HCT116 (cell line): ENCODE measurements at regions not wholly inside any gene's neighbourhood (a gene's known extent, or its start where the extent isn't known, plus 50 kb on each side); places are given as distances from the start of the nearest gene placed in this dataset.

Experiments
- ATAC-seq: fragments of 200-7000 bp; cut with Tn5 transposase; 2 replicates; pipeline ENCODE4 v1.9.1; 2020; ENCODE audit warnings: mild to moderate bottlenecking, moderate library complexity
- BruUV-seq: library from RNA; stranded (reverse); fragments of 400-500 nt; replicated peaks from 2 replicates; lab custom pipeline; 2021; lab: Mats Ljungman, UMichigan
- CTCF ChIA-PET: fragments of 300-600 bp; sonication (Branson Sonifier 250); formaldehyde crosslinking; loops from one replicate; lab custom pipeline; 2021; ENCODE audit warnings: antibody characterized with exemption; lab: Charles Lee
- POLR2A ChIA-PET: fragments of 300-600, 350-600 bp; sonication (Branson Sonifier 250); formaldehyde crosslinking; loops from one replicate; lab custom pipeline; 2021; ENCODE audit warnings: antibody characterized with exemption; lab: Charles Lee
- RAD21 ChIA-PET, 2 experiments: fragments of 300-600 bp; sonication (Branson Sonifier 250); formaldehyde crosslinking; loops; one replicate each; lab custom pipeline; 2023; ENCODE audit warnings: low total read pairs in 2 of 2; ENCODE audit not compliant: uncharacterized antibody in 2 of 2, unreplicated experiment in 2 of 2, low non-redundant PET in 1 of 2; lab: Charles Lee
- DNase-seq: peaks from one replicate; pipeline ENCODE4 v3.0.0-alpha.2; 2010; ENCODE audit warnings: low read depth, low spot score
- H2AFZ ChIP-seq: fragments of 200-600 bp; shearing (Covaris generic), sonication (generic); 2 replicates; pipeline ENCODE4 v1.6.1; 2017; ENCODE audit warnings: low read depth, mixed run types, mixed read lengths, antibody characterized with exemption, low read length; ENCODE audit not compliant: poor library complexity, severe bottlenecking
- H3K27ac ChIP-seq: 2 replicates; pipeline ENCODE4 v1.5.1; 2012; ENCODE audit warnings: low read depth, low read length
- H3K27me3 ChIP-seq: fragments of 200-600 bp; sonication (generic); 2 replicates; pipeline ENCODE4 v1.6.1; 2016; ENCODE audit warnings: mixed run types, low read length, mixed read lengths; ENCODE audit not compliant: insufficient read depth
- H3K36me3 ChIP-seq, 2 experiments: fragments of 200-500 bp in 1 of 2; fragments of 200-600 bp in 1 of 2; sonication (Bioruptor generic) in 1 of 2; sonication (generic) in 1 of 2; 2 replicates each; pipeline versions ENCODE4 v1.5.1 to v1.6.1; 2014 to 2016; ENCODE audit warnings: low read length in 2 of 2, inconsistent platforms in 1 of 2, mixed read lengths in 1 of 2, mixed run types in 1 of 2; ENCODE audit not compliant: insufficient read depth in 2 of 2, control insufficient read depth in 1 of 2
- H3K4me1 ChIP-seq, 2 experiments: fragments of 200-600 bp in 1 of 2; sonication (generic) in 1 of 2; 2 replicates each; pipeline versions ENCODE4 v1.5.1 to v1.6.1; 2012 to 2017; ENCODE audit warnings: low read length in 2 of 2, inconsistent platforms in 1 of 2, mild to moderate bottlenecking in 1 of 2, mixed read lengths in 1 of 2, mixed run types in 1 of 2, moderate library complexity in 1 of 2; ENCODE audit not compliant: insufficient read depth in 2 of 2, control insufficient read depth in 1 of 2
- H3K4me2 ChIP-seq: fragments of 200-600 bp; sonication (generic); 2 replicates; pipeline ENCODE4 v1.6.1; 2017; ENCODE audit warnings: mixed run types, low read length, mixed read lengths
- H3K4me3 ChIP-seq, 2 experiments: fragments of 200-600 bp in 1 of 2; sonication (generic) in 1 of 2; replicated peaks in 1 of 2; 2 replicates each; pipeline ENCODE4 v1.5.1; 2011 to 2016; ENCODE audit warnings: low read length in 2 of 2, control low read depth in 1 of 2, low read depth in 1 of 2, mild to moderate bottlenecking in 1 of 2, mixed read lengths in 1 of 2, mixed run types in 1 of 2
- H3K79me2 ChIP-seq: fragments of 200-600 bp; sonication (generic); 2 replicates; pipeline ENCODE4 v1.6.1; 2017; ENCODE audit warnings: mild to moderate bottlenecking, mixed run types, low read length, moderate library complexity, mixed read lengths; ENCODE audit not compliant: insufficient read depth
- H3K9ac ChIP-seq: fragments of 200-600 bp; sonication (generic); 2 replicates; pipeline ENCODE4 v1.6.1; 2016; ENCODE audit warnings: low read length, mixed read lengths
- H3K9me2 ChIP-seq: fragments of 200-600 bp; sonication (generic), shearing (Covaris generic); 2 replicates; pipeline ENCODE4 v1.6.1; 2017; ENCODE audit warnings: mixed run types, mild to moderate bottlenecking, moderate library complexity; ENCODE audit not compliant: insufficient read depth
- H3K9me3 ChIP-seq, 2 experiments: fragments of 200-500 bp in 1 of 2; fragments of 200-600 bp in 1 of 2; sonication (Bioruptor generic) in 1 of 2; sonication (generic) in 1 of 2; 2 replicates each; pipeline ENCODE4 v1.6.1; 2014 to 2017; ENCODE audit warnings: low read length in 2 of 2, mixed read lengths in 2 of 2, inconsistent platforms in 1 of 2, low read depth in 1 of 2, mild to moderate bottlenecking in 1 of 2, mixed run types in 1 of 2, moderate library complexity in 1 of 2; ENCODE audit not compliant: control insufficient read depth in 1 of 2, insufficient read depth in 1 of 2
- H4K20me1 ChIP-seq: fragments of 200-600 bp; sonication (generic), shearing (Covaris generic); 2 replicates; pipeline ENCODE4 v1.6.1; 2017; ENCODE audit warnings: mixed run types, mild to moderate bottlenecking, moderate library complexity; ENCODE audit not compliant: insufficient read depth
- ATF3 ChIP-seq: IDR thresholded peaks from 2 replicates; pipeline ENCODE4 v1.6.1; 2012
- EZH2phosphoT487 ChIP-seq: fragments of 200-600 bp; IDR thresholded peaks from 2 replicates; pipeline ENCODE4 v1.6.1; 2018; ENCODE audit warnings: antibody characterized with exemption, borderline replicate concordance
- FOSL1 ChIP-seq: IDR thresholded peaks from 2 replicates; pipeline ENCODE4 v1.6.1; 2012; ENCODE audit warnings: low read depth
- REST ChIP-seq: IDR thresholded peaks from 2 replicates; pipeline ENCODE4 v1.6.1; 2012; ENCODE audit warnings: low read depth
- SIN3A ChIP-seq: IDR thresholded peaks from 2 replicates; pipeline ENCODE4 v1.6.1; 2012; ENCODE audit warnings: low read depth
- SP1 ChIP-seq: IDR thresholded peaks from 2 replicates; pipeline ENCODE4 v1.6.1; 2012; ENCODE audit warnings: low read depth
- YY1 ChIP-seq: IDR thresholded peaks from 2 replicates; pipeline ENCODE4 v1.6.1; 2011; ENCODE audit warnings: low read length, low read depth, moderate library complexity, mild to moderate bottlenecking; ENCODE audit not compliant: insufficient replicate concordance; ENCODE audit errors: extremely low read depth
- intact Hi-C: fragments of 100-400 bp; cut with micrococcal nuclease; formaldehyde crosslinking; loops from 2 replicates; pipeline ENCODE4 v1.10.0; 2022
- TF ChIP-seq, protein P1 (sequence below): IDR thresholded peaks from 2 replicates; pipeline ENCODE4 v1.6.1; 2011; ENCODE audit warnings: mild to moderate bottlenecking, low read length, moderate library complexity; ENCODE audit not compliant: insufficient replicate concordance; ENCODE audit errors: extremely low read depth
- TF ChIP-seq, protein P2 (sequence below), 3 experiments: fragments of 200-600 bp in 1 of 3; sonication (generic) in 1 of 3; IDR thresholded peaks in 2 of 3; conservative IDR thresholded peaks in 1 of 3; 2 replicates each; pipeline ENCODE4 v1.5.1; 2012 to 2017; ENCODE audit warnings: low read depth in 2 of 3, low read length in 2 of 3, antibody characterized with exemption in 1 of 3, borderline replicate concordance in 1 of 3, control low read depth in 1 of 3, mild to moderate bottlenecking in 1 of 3, mixed read lengths in 1 of 3, mixed run types in 1 of 3, moderate library complexity in 1 of 3; ENCODE audit not compliant: insufficient read depth in 1 of 3

DNA sequence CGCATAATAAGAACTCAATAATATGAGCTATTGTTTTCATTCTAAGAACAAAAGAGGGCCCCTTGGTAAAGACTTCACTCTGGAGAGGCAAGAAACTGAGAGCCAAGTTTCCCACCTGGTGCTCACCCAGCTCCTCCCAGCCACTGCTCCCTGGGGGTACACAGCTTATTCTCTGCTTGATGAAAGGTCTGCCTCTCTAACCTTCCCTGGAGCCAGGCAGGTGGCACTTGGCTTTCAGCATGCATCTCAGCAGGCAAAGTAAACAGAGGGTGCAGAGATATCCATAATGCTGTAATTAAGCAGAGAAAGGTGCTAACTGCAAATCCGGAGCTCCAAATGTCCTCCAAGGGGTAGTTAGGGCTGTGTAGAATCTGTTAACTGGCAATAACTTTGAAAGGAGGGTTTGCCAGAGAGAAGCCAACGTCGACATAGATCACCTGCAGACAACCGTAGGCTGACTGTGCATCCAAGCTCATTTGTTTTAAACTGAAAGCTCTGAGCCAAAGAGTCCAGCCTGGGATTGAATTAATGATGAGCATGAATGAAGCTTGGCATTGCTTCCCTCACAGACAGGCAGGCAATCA, 159.6 kb upstream of the PROK2 start:
- ChIA-PET POLR2A (no interaction called here), CTCF (no interaction called here), RAD21 (no interaction called here)
- Histone ChIP-seq H3K4me3 (no peak overlapping the region), H2AFZ (no peak overlapping the region), H4K20me1 (no peaks in the 10 kb centered on the region), H3K79me2 (no peaks in the 10 kb centered on the region), H3K9me2 (no peaks in the 10 kb centered on the region), H3K36me3 (no peaks in the 10 kb centered on the region), H3K27ac (no peak overlapping the region), H3K4me2 (no peak overlapping the region), H3K4me1 (no peaks in the 10 kb centered on the region), H3K9me3 (no peaks in the 10 kb centered on the region), H3K9ac (no peak overlapping the region), H3K27me3 (peaks cover 41% of the 10 kb centered on the region)
- ATAC-seq = no peak
- BruUV-seq = no TSS peak
- TF ChIP-seq YY1 (no peak), REST (no peak), FOSL1 (no peak), SIN3A (no peak), SP1 (no peak), EZH2phosphoT487 (no peak), ATF3 (no peak)
- TF ChIP-seq, protein P1, sequence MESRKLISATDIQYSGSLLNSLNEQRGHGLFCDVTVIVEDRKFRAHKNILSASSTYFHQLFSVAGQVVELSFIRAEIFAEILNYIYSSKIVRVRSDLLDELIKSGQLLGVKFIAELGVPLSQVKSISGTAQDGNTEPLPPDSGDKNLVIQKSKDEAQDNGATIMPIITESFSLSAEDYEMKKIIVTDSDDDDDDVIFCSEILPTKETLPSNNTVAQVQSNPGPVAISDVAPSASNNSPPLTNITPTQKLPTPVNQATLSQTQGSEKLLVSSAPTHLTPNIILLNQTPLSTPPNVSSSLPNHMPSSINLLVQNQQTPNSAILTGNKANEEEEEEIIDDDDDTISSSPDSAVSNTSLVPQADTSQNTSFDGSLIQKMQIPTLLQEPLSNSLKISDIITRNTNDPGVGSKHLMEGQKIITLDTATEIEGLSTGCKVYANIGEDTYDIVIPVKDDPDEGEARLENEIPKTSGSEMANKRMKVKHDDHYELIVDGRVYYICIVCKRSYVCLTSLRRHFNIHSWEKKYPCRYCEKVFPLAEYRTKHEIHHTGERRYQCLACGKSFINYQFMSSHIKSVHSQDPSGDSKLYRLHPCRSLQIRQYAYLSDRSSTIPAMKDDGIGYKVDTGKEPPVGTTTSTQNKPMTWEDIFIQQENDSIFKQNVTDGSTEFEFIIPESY = no peak
- TF ChIP-seq, protein P2, sequence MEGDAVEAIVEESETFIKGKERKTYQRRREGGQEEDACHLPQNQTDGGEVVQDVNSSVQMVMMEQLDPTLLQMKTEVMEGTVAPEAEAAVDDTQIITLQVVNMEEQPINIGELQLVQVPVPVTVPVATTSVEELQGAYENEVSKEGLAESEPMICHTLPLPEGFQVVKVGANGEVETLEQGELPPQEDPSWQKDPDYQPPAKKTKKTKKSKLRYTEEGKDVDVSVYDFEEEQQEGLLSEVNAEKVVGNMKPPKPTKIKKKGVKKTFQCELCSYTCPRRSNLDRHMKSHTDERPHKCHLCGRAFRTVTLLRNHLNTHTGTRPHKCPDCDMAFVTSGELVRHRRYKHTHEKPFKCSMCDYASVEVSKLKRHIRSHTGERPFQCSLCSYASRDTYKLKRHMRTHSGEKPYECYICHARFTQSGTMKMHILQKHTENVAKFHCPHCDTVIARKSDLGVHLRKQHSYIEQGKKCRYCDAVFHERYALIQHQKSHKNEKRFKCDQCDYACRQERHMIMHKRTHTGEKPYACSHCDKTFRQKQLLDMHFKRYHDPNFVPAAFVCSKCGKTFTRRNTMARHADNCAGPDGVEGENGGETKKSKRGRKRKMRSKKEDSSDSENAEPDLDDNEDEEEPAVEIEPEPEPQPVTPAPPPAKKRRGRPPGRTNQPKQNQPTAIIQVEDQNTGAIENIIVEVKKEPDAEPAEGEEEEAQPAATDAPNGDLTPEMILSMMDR (IDR thresholded peaks at IDR 0.05 in 2 of 3, conservative IDR thresholded peaks at IDR 0.05 in 1 of 3; ENCODE audit: borderline replicate concordance in 1 of 3, insufficient read depth in 1 of 3, low read depth in 2 of 3, low read length in 2 of 3) = no peak
- DNase-seq = no peak
- intact Hi-C loops = no loop called here
